M059J (cell line): ENCODE measurements at regions not wholly inside any gene's neighbourhood (a gene's known extent, or its start where the extent isn't known, plus 50 kb on each side); places are given as distances from the start of the nearest gene placed in this dataset.
"Not testable (repeated sequence)": the region's sequence is repeated elsewhere in the genome, so short reads cannot be mapped to it uniquely, and the experiment has no call there.

Experiments used
- DNase-seq: peaks from one replicate; pipeline ENCODE4 v3.0.0-alpha.2; 2012; ENCODE audit warnings: low read depth

GRCh38 chr10:80697926-80698325 is 160.2 kb downstream of the SH2D4B start:
- no peak for DNase-seq

GRCh38 chr10:80699602-80700039 is 161.9 kb downstream of the SH2D4B start:
- peak; percentile 52 for DNase-seq

GRCh38 chr10:80700252-80700651 is 162.6 kb downstream of the SH2D4B start:
- DNase-seq: no peak

GRCh38 chr10:80700760-80701444 is 163.2 kb downstream of the SH2D4B start:
- DNase-seq: no peak

GRCh38 chr10:80701706-80702105 is 164.0 kb downstream of the SH2D4B start:
- no peak for DNase-seq

- no peak for DNase-seq
Measured at GRCh38 chr10:80702143-80702542, 164.4 kb downstream of the SH2D4B start.

- DNase-seq: no peak
Measured at GRCh38 chr10:80705899-80706298, 168.2 kb downstream of the SH2D4B start.

GRCh38 chr10:80708185-80708584 is 170.5 kb downstream of the SH2D4B start:
- DNase-seq: no peak

- no peak for DNase-seq
Measured at GRCh38 chr10:80708808-80709207, 171.1 kb downstream of the SH2D4B start.

- no peak for DNase-seq
Measured at GRCh38 chr10:80709866-80710265, 172.2 kb downstream of the SH2D4B start.

GRCh38 chr10:80713398-80713928 is 175.8 kb downstream of the SH2D4B start:
- no peak for DNase-seq

- DNase-seq: no peak
Measured at GRCh38 chr10:80714566-80714965, 176.9 kb downstream of the SH2D4B start.

GRCh38 chr10:80718024-80718423 is 180.3 kb downstream of the SH2D4B start:
- DNase-seq: no peak

- no peak for DNase-seq
Measured at GRCh38 chr10:80719935-80720334, 182.2 kb downstream of the SH2D4B start.

GRCh38 chr10:80720549-80720948 is 182.8 kb downstream of the SH2D4B start:
- DNase-seq: no peak

GRCh38 chr10:80728354-80728753 is 190.7 kb downstream of the SH2D4B start:
- DNase-seq: not testable (repeated sequence)

- DNase-seq: no peak
Measured at GRCh38 chr10:80729896-80730295, 192.2 kb downstream of the SH2D4B start.

GRCh38 chr10:80730522-80730921 is 192.8 kb downstream of the SH2D4B start:
- DNase-seq: no peak

- DNase-seq: no peak
Measured at GRCh38 chr10:80734589-80734988, 196.9 kb downstream of the SH2D4B start.

- no peak for DNase-seq
Measured at GRCh38 chr10:80737209-80737608, 199.5 kb downstream of the SH2D4B start.

GRCh38 chr10:80739328-80739727 is 201.6 kb downstream of the SH2D4B start:
- DNase-seq: no peak

- no peak for DNase-seq
Measured at GRCh38 chr10:80739963-80740715, 202.4 kb downstream of the SH2D4B start.

GRCh38 chr10:80741278-80741677 is 203.6 kb downstream of the SH2D4B start:
- no peak for DNase-seq
